Ishikawa (cell line): ENCODE measurements at regions not wholly inside any gene's neighbourhood (a gene's known extent, or its start where the extent isn't known, plus 50 kb on each side); places are given as distances from the start of the nearest gene placed in this dataset.

Experiments used
- EP300 ChIP-seq: IDR thresholded peaks from 2 replicates; pipeline ENCODE4 v1.6.1; 2012; ENCODE audit warnings: borderline replicate concordance
- RAD21 ChIP-seq: IDR thresholded peaks from 2 replicates; pipeline ENCODE4 v1.6.1; 2012; ENCODE audit warnings: low read depth
- YY1 ChIP-seq: IDR thresholded peaks from 2 replicates; pipeline ENCODE4 v1.6.1; 2012; ENCODE audit warnings: low read depth
- ZBTB7A ChIP-seq: IDR thresholded peaks from 2 replicates; pipeline ENCODE4 v1.6.1; 2012; ENCODE audit warnings: low read depth

DNA sequence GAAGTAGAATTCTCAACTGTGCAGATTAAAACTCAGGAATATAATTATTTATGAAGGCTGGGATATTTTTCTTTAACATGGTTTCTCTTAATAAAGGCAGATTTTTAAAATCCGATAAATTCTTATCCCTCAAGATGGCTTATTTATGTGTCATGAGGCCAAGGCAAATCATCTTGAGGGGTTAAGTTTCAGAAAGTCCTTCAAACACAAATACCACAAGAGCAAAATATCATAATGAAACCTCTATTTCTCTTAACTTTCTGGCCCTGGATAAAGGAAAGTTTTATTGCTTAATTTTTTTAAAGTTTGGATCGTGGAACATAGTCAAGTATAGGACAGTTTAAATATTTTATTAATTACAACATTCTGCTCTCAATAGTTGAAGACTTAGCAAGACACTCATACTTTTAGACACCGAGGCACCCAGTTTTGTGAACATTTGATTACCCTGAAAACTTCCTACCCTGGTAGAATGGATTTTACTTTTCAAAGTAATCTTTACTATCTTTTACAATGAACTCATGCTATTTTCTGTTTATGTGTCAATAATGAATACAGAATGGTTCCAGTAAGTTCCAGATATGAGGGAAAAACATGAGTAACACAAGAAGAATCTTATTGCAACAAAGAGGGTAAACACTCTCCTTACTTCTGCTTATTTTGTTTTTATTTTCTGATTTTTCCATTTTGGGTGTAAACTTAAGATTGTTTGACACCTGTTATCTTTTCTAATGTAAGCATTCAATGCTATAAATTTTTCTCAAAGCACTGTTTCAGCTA is 200.7 kb upstream of the IL15 start:
- TF ChIP-seq EP300 (no peak), YY1 (no peak), ZBTB7A (no peak), RAD21 (no peak)
